HUES64 (cell line): ENCODE measurements at regions not wholly inside any gene's neighbourhood (a gene's known extent, or its start where the extent isn't known, plus 50 kb on each side); places are given as distances from the start of the nearest gene placed in this dataset.

ENCODE experiments used
- H3K27ac ChIP-seq: 2 replicates; pipeline ENCODE4 v1.7.0; 2013; ENCODE audit warnings: low read depth, low read length, inconsistent platforms
- H3K27me3 ChIP-seq: 2 replicates; pipeline ENCODE4 v1.6.1; 2013; ENCODE audit warnings: mild to moderate bottlenecking, low read length; ENCODE audit not compliant: insufficient read depth
- H3K36me3 ChIP-seq: 2 replicates; pipeline ENCODE4 v1.6.1; 2013; ENCODE audit warnings: mild to moderate bottlenecking, low read length; ENCODE audit not compliant: insufficient read depth
- H3K4me1 ChIP-seq: 2 replicates; pipeline ENCODE4 v1.6.1; 2013; ENCODE audit warnings: mild to moderate bottlenecking, low read length, moderate library complexity; ENCODE audit not compliant: insufficient read depth
- H3K4me3 ChIP-seq: 2 replicates; pipeline ENCODE4 v1.5.1; 2013; ENCODE audit warnings: mild to moderate bottlenecking, low read length, moderate library complexity
- H3K9ac ChIP-seq: 2 replicates; pipeline ENCODE4 v1.6.1; 2013; ENCODE audit warnings: mild to moderate bottlenecking, low read depth, low read length
- H3K9me3 ChIP-seq: 2 replicates; pipeline ENCODE4 v1.6.1; 2013; ENCODE audit warnings: low read depth, low read length; ENCODE audit not compliant: insufficient read depth
- WGBS: fragments of 150-250, 120-280 bp; methylation state at CpG from one replicate; pipeline ENCODE4 v1.1.7; 2013; ENCODE audit warnings: missing lambda C conversion rate; 5-methylcytosine and 5-hydroxymethylcytosine counted together

GRCh38 chr3:40810813-40811212, 286.1 kb downstream of the ZNF621 start:
- Histone ChIP-seq H3K4me1 (no peaks in the 10 kb centered on the region), H3K9me3 (peaks cover 20% of the 10 kb centered on the region), H3K27me3 (no peaks in the 10 kb centered on the region), H3K4me3 (no peak overlapping the region), H3K27ac (no peak overlapping the region), H3K36me3 (no peaks in the 10 kb centered on the region), H3K9ac (no peak overlapping the region)

GRCh38 chr3:40817017-40817416, 292.3 kb downstream of the ZNF621 start:
- Histone ChIP-seq H3K9ac (no peak overlapping the region), H3K27me3 (no peaks in the 10 kb centered on the region), H3K4me3 (no peak overlapping the region), H3K36me3 (no peaks in the 10 kb centered on the region), H3K4me1 (no peaks in the 10 kb centered on the region), H3K9me3 (no peaks in the 10 kb centered on the region), H3K27ac (no peak overlapping the region)

DNA sequence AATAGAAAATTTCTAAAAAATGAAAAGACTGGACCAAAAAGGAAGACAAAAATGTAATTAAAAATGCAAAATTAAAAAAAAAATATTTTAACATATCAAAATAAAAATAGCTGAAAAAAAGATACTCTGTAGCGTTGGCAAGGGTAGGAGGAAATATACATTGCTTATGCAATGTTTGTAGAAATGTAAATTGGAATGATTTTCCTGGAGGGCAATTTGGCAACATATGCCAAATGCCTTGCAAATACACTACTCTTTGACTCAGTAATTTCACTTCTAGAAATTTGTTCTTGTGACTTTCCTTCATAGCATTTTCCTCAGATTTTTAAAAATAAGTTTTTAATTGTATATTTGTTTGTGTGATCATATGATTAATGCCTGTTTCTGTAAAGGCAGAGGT, 296.6 kb downstream of the ZNF621 start:
- H3K27me3 ChIP-seq = no peaks in the 10 kb centered on the region
- H3K9me3 ChIP-seq = no peaks in the 10 kb centered on the region
- H3K36me3 ChIP-seq = no peaks in the 10 kb centered on the region
- no peak overlapping the region for H3K4me3 ChIP-seq
- H3K9ac ChIP-seq = no peak overlapping the region
- H3K4me1 ChIP-seq = no peaks in the 10 kb centered on the region; the same call in 1 of the 2 replicates
- 92% methylated on average over 1 of the region's 1 CpG for WGBS
- H3K27ac ChIP-seq = no peak overlapping the region

DNA sequence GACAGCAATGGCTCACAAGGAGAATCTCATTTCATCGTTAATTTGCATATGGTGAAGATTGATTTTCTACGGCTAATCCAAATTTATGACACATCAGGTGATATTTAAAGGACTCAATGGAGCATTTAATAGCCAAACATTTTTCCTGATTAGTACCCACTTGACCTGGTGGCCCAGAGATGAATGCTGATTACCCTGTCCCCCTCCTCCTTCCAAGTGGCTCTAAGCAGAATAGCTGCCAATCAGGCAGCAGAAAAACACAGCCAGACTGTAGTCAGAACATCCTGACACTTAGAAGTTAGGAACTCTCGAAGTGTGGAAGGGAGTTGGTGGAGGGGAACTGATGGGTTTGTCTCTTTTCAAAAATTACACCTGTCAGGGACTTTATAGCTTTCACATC, 302.5 kb downstream of the ZNF621 start:
- no peak overlapping the region for H3K27ac ChIP-seq
- 94% methylated on average over 3 of the region's 3 CpGs for WGBS
- H3K9ac ChIP-seq = no peak overlapping the region

DNA sequence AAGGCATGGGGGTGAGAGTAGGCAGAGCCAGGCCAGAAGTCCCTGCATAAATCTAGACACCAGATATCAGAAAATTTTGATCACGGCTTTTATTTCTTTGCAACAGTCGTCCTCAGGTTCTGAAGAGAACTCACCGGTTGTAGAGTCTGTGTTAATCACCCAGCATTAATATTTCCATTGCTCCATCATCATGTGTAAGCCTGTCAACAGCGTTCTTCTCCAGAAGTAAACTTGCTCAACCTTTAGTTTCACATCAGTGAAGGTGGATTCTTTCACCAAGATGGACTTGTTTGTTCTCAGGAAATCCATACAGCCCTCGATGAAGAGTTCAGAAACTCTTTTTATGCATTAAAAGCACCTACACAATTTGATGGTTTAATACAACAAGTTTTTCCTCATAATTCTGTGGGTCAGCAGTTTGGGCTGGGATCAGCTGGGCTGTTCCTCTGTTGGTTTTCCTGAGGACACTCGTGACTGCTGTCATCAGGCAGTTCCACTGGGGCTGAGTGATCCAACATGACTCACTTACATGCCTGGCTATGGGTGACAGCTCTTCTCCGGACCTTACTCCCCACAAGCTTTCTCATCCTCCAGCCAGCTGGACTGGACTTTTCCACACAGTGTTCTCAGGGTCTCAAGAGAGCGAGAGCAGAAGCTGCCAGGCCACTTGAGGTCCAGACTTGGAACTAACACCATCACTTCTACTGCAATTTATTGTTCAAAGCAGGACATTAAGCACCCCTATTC, 303.4 kb downstream of the ZNF621 start:
- 77% methylated on average over 8 of the region's 8 CpGs for WGBS
- H3K27me3 ChIP-seq = no peaks in the 10 kb centered on the region
- no peaks in the 10 kb centered on the region for H3K36me3 ChIP-seq
- no peaks in the 10 kb centered on the region for H3K4me1 ChIP-seq
- H3K9ac ChIP-seq = no peak overlapping the region
- no peak overlapping the region for H3K27ac ChIP-seq
- H3K9me3 ChIP-seq = no peaks in the 10 kb centered on the region
- H3K4me3 ChIP-seq = no peak overlapping the region

More for the DNA sequence above, 302.5 kb downstream of the ZNF621 start:
- no peaks in the 10 kb centered on the region for H3K36me3 ChIP-seq
- no peaks in the 10 kb centered on the region for H3K9me3 ChIP-seq
- H3K4me1 ChIP-seq = no peaks in the 10 kb centered on the region; the same call in 1 of the 2 replicates
- H3K27me3 ChIP-seq = no peaks in the 10 kb centered on the region
- H3K4me3 ChIP-seq = no peak overlapping the region

GRCh38 chr3:40828741-40829415, 304.1 kb downstream of the ZNF621 start:
- Histone ChIP-seq H3K9me3 (no peaks in the 10 kb centered on the region), H3K4me3 (no peak overlapping the region), H3K4me1 (no peaks in the 10 kb centered on the region), H3K36me3 (no peaks in the 10 kb centered on the region), H3K27me3 (no peaks in the 10 kb centered on the region), H3K27ac (no peak overlapping the region), H3K9ac (no peak overlapping the region)
- WGBS = 96% methylated on average over 3 of the region's 3 CpGs

- H3K4me1 ChIP-seq = no peaks in the 10 kb centered on the region
- 83% methylated on average over 2 of the region's 2 CpGs for WGBS
- no peak overlapping the region for H3K4me3 ChIP-seq
- no peak overlapping the region for H3K9ac ChIP-seq
- H3K27me3 ChIP-seq = no peaks in the 10 kb centered on the region
- no peaks in the 10 kb centered on the region for H3K36me3 ChIP-seq
- no peaks in the 10 kb centered on the region for H3K9me3 ChIP-seq
- H3K27ac ChIP-seq = no peak overlapping the region
These were observed 305.1 kb downstream of the ZNF621 start for GRCh38 chr3:40829876-40830275.

DNA sequence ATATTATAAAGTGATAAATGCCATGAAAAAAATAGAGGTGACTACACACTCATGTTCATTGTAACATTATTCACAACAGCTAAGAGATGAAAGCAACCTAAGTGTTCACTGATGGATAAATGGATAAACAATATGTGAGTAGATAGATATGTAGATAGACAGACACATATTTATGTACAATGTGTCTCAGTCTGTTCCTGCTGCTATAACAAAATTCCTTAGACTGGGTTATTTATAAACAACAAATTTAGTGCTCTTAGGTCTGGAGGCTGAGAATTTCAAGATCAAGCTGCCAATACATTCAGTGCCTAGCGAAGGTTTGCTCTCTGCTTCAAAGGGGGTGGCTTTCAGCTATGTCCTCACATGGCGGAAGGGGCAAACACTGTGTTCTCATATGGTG, 312.5 kb downstream of the ZNF621 start:
- no peaks in the 10 kb centered on the region for H3K4me1 ChIP-seq
- 98% methylated on average over 2 of the region's 2 CpGs for WGBS
- no peak overlapping the region for H3K27ac ChIP-seq
- H3K9me3 ChIP-seq = no peaks in the 10 kb centered on the region
- H3K9ac ChIP-seq = no peak overlapping the region
- H3K27me3 ChIP-seq = no peaks in the 10 kb centered on the region
- H3K4me3 ChIP-seq = no peak overlapping the region
- no peaks in the 10 kb centered on the region for H3K36me3 ChIP-seq

DNA sequence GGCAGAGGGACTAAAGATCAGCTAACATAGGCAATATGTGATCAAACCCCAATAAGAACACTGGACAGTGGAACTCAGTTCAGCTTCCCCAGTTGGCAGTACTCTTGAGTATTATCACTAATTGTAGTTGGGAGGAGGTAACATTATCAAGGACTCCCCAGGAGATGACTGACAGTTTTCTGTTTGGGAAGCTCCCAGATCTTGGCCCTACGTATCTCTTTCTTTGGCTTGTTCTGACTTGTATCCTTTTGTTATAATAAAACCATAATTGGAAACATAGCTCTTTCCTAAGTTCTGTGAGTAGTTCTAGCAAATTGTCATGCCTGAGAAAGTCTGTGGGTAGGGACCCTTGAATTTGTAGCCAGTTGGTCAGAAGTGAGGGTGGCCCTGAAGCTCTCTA, 316.4 kb downstream of the ZNF621 start:
- H3K9ac ChIP-seq = no peak overlapping the region
- H3K27me3 ChIP-seq = no peaks in the 10 kb centered on the region
- WGBS = 78% methylated on average over 1 of the region's 1 CpG
- H3K4me3 ChIP-seq = no peak overlapping the region
- H3K36me3 ChIP-seq = no peaks in the 10 kb centered on the region
- H3K27ac ChIP-seq = no peak overlapping the region
- H3K4me1 ChIP-seq = peaks cover 18% of the 10 kb centered on the region
- no peaks in the 10 kb centered on the region for H3K9me3 ChIP-seq

DNA sequence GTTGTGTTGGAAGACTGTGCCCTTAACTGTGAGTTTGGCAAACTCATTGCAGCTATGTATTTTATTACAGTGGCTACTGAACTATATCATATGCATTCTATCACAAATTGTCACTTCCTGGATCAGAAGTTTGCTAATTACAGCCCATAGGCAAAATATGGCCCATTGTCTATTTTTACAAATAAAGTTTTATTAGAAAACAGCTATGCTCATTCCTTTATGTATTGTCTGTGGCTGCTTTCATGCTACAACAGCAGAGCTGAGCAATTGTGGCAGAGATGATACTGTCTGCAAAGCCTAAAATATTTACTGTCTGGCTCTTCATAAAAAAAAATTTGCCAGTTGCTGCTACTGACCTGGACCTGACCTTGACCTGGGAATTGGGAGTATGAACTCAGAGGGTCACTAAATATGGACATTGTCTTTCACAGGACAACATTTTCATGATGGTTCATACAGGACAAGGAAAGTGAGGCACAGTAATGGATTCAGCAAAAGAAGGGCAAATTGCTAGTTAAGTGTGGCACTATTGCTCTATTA, 316.9 kb downstream of the ZNF621 start:
- Histone ChIP-seq H3K36me3 (no peaks in the 10 kb centered on the region), H3K27me3 (no peaks in the 10 kb centered on the region), H3K9me3 (no peaks in the 10 kb centered on the region), H3K9ac (no peak overlapping the region), H3K4me3 (no peak overlapping the region), H3K4me1 (peaks cover 18% of the 10 kb centered on the region), H3K27ac (no peak overlapping the region)

DNA sequence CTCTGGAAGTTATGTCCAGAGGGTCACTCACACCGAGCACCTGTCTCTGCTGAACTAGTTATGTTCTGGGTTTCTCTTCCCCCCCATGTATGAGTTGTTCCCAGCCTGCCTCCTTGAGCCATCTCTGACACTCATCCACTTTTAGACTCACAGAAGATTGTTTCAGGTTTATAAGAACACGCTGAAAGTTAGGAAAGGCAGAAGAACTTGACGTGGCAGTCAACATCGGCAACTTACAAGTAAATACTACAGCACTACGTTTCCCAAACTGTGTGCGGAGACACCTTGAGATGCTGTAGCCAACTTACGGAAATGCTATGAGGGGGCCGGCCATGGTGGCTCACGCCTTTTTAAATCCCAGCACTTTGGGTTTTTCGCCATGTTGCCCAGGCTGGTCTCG, 318.0 kb downstream of the ZNF621 start:
- WGBS = 96% methylated on average over 11 of the region's 11 CpGs
- Histone ChIP-seq H3K27ac (no peak overlapping the region), H3K4me3 (no peak overlapping the region), H3K9me3 (no peaks in the 10 kb centered on the region), H3K4me1 (peaks cover 25% of the 10 kb centered on the region), H3K9ac (no peak overlapping the region), H3K36me3 (no peaks in the 10 kb centered on the region), H3K27me3 (no peaks in the 10 kb centered on the region)
